GM19397 (cell line): ENCODE measurements at regions not wholly inside any gene's neighbourhood (a gene's known extent, or its start where the extent isn't known, plus 50 kb on each side); places are given as distances from the start of the nearest gene placed in this dataset.
A peak's percentile ranks its signal among the peaks of the same experiment; 100 is the strongest.

Experiments
- ATAC-seq: cut with Tn5 transposase; IDR thresholded peaks from one replicate; pipeline ENCODE4 v1.9.1; 2021; ENCODE audit warnings: mild to moderate bottlenecking, moderate library complexity; ENCODE audit not compliant: unreplicated experiment

DNA sequence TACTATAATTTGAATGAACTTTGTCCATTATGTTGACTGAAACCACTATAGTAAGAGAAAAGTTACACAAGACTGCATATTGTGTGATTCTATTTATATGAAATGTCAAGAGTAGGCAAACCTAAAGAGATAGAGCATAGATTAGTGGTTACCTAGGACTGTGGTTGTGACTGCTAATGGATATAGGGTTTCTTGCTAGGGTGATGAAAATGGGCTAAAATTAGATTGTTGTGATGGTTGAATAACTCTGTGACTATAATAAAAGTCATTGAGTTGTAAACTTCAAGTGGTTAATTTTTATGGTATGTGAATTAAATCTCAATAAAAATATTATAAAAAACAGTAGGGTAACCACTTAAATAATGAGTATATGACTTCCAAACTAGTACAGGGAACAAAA lies 142.9 kb upstream of the AHR start:
- no peak for ATAC-seq

DNA sequence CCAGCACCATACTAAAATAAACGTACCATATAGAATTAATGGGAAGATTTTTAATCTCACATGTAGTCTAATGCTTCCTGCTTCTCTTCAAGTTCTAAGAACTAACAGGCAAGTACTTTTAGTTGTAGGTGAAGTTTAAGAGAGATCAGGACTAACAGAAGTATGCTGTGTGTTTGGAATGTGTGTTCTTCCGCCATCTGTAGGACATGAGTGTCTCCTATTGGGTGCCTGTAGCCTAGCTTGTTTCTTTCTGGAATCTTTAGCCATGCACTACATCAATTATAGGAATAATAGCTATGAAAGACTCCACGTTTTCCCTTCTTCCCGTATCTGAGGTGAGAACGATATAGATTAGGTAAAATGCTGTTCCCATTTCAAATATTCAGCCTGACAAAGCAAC lies 140.2 kb upstream of the AHR start:
- ATAC-seq, result no peak

DNA sequence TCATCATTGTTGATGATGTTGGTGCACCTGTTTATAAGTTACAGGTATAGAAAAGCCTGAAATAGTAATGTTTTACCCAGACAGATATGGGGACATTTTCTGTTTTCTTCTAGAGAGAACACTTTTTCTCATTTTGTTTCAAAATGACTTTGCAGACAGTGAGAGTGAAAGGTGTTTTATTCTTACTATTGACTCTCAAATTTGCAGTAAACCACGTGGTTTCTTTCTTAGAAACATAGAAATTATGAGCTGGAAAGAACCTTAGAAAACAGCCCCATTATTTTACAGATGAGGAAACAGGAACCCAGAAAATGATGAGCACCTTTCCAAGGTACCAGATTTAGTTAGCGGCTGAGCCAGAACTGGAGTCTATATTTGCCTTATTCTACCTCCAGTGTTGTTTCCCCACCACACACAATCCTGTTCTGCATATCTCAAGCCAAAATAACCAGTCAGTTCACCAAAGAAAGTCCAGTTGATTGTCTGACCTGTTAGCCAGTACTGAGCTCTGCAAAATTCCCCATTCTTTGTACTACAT lies 138.9 kb upstream of the AHR start:
- ATAC-seq, result peak; percentile 83

DNA sequence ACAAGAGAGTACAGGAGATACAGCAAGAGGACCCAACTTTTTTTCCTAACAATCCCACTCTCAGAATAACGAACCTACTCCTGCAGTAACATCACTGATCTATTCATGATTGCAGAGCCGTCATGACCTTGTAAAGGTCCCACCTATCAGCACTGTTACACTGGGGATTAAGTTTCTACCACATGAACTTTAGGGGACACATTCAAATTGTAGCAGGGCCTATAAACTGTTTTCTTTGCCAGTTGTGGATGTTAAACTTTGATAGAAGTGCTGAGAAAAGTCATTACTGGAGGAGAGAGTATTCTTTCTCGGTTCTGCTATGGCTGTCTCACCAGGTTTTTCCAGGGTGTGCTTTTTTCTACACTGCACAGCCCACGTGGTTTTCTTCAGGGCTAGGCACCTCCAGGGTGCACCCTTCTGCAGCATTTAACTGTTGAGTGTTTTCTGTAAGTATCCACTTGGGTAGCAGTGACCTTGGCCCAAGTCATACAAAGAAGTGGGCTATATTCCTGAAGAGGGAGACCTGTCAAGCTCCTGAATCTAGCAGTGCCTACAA lies 131.6 kb upstream of the AHR start:
- ATAC-seq, result peak; percentile 72

DNA sequence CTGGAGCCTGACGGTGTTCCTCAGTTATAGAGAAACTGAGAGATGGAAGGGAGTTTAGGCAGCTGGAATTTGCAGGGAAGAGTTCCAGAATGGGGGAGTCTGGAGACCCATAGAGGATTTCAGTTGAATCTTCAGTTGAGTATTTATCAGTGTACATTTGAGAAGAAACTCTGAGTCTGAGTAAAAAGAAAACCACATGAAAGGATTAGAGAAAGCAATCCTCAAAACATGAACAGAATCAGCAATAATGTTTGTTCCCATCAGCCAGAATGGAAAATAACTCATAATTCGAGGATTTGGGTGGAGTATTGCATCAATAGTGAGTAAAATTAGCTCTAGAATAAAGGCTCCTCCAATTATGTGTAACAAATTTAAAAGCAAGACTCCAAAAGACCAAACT lies 130.0 kb upstream of the AHR start:
- no peak for ATAC-seq

DNA sequence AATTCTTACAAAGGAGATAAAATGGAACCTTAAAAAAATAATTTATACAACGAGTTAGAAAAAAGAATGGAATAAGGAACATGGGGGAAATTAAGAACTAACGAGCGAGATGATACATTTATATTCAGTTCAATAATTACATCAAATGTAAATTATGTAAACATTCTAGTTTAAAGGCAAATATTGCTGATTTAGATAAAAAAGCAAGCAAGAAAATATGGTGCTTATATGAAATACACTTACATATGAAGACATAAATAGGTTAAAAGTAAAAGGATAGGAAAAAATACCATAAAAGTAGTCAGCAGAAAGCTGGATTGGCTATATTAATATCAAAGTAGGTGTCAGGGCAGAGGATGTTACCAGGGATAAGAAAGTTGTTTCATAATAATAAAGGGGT lies 127.0 kb upstream of the AHR start:
- ATAC-seq, result no peak

DNA sequence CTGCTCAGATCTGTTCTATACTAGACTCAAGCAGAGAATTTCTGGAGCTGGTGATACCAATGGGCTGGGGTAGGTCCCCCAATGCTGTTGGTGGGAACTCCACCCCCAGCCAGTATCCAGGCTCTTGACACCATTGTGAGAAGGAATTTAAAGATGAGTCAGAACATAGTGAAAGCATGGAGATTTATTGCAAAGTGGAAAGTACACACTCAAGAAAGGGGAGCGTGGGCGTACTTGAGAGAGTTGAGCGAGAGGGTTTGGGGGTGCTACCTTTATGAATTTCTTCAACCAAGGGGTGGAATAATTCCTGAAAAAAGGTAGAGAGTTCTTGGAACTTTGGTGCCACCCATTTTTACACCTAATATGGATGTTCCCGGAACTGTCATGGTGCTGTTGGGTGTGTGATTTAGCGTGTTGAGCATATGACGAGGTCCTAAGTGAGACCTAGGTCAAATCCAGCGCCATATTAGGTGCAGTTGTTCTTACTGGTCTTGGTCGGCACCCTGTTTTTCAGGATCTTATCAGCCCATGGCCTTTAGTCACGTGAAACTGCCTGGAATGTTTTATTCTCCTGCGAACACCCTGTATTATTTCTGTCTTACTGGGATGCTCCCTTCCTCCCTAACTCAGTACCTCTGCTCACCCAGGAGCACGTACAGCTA lies 122.0 kb upstream of the AHR start:
- ATAC-seq, result no peak

DNA sequence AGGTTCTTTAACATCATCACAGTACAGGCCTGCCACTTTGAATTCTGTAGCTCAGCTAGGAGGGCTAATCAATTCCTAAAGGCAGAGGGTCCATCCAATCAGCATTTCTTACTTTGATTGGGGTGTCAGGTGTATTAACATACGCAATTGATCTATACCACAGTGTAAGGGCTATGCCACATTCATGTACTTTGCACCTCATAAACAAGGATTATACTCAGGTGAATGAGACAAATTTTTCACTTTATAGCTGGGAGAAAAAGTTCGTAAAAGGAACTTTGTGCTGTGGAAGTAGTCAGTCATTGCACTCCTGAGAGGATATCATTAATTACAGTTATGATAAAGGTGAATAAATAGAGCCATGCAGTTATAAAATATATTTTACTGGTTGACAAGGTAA lies 119.9 kb upstream of the AHR start:
- ATAC-seq, result no peak

DNA sequence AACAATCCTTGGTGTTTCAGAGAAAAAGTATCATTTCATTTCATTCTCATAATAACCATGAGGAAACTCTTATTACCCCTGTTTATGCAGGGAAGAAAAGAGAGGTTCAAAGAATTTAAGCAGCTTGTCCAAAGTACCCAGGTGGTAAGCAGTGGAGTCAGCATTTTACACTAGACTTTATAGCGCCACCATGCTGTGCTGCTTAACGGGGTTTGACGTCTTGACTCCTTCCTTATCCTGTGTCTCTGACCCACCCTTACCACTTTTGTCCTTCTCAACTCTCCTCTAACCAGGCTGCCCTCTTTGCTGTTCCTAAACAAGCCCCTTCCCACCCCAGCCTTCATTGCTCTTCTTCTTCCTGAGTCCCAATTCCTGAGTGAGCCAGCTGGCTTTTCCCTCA lies 117.0 kb upstream of the AHR start:
- ATAC-seq, result no peak

DNA sequence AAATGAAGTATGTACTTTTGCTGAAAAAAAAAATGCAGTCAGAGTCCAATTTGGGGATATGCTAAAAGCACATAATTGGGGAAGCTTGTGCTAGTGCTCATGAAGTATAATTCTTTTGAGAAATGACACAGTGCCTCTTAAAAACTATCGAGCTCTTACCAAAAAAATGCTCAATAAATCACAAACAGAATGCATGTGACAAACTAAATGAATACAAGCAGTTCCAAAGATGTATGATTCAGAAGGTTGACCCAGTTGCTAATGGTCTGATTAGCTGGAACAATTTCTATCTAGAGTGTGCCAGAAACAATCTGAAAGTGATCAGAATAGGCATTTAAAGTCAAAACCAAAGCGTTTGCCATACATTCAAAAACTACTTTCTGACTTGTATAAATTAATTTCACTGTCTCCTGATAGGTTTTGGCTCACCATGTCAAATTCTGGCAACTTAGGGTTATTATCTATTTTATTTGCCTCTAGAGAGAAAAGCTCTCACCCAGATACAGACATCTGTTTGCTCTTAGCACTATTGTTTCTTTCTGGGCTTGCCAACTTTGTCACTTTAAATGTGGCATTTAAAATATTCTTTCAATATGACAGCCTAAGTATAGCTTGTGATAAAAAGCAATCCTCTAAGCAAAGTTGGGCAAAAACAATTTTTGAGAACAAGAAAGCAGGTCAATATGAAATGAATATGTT lies 114.7 kb upstream of the AHR start:
- ATAC-seq, result no peak

DNA sequence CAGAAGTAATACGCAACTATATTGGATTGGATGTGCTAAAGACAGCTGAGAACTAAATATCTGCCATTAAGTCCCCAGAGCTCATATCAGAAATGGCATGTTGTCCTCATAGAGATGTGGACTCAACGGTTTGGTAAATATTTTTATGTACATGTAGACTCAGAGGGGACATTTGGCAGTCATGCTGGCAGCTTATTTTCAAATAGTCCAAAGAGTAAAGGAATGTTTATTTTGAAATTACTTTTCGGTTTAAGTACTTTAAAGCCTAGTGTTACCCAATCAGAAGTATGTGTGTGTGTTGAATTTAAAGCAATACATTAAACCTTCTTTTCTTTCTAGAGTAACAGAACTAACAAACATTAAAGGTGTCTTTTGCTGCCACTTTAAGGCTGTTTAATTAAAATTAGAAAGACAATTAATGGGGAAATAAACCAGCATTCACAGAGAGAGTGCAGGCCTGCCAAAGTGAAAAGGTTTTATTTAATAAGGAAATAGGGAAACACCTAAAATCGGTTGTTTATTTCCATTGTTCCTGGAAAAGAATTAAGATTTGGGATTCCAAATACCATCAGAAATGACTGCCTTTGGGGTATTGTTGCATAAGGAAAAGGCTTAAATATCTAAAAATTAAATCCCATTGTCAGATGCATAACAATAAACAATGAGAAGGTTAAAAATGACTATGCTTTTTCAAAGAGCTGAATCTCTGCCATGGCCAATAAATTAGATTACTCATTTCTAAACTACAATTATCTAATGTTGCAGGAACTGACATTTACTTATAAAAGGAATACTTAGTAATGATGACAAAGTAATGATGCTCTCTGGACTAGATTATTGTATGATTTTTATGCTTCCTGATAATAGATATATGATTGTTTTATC lies 113.4 kb upstream of the AHR start:
- ATAC-seq, result peak; percentile 13

DNA sequence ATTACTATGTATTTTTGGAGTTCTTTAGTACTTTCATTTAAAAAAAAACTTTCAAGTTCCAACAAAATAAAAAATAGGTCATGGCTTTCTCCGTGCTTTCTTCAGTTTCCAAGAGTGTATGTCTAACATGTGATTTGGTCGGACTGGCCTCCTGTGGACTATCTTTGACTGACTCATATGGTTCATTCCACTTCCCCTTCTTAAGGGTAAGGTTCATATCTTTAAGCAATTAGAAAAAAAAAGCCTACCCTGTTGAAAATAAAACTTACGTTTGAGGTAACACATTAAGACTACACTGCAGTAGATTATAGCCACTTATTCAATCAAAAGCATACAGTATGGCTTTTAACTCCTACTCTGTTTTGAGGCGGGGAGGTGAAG lies 112.8 kb upstream of the AHR start:
- peak; percentile 95 for ATAC-seq

DNA sequence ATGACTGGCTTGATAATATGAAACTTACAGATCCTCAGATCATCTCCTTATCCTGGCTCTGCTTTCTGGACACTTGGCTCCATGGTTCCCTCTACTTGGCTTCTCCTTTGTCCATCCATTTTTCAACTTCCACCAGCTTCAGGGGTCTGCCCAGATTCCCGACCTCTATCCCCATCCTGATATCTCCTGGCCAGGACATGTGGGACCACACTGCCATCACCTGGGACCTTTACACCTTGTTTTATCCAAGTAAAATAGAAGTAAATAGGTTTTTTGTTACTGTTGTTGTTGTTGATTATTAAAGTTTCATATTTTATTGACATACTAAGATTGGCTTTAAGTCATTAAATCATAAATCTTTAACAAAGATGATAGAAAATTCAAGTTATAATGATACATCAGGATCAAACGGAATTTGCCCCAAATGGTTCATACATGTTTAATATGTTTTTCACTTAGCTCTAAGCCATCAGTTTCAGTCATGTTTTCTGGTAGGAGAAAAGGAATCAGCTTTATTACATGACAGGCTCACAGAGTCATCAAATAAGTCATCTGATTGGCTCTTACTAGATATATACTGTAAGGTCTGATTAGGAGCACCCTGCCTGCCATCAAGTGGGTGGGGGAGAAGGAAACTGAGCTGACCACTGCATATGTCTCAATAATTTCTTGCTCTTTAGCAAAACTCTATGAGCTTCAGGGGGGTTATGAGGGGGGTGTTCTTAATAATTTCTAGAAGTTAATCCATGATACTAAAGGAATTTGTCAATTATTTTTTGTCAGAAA lies 111.5 kb upstream of the AHR start:
- ATAC-seq, result no peak

DNA sequence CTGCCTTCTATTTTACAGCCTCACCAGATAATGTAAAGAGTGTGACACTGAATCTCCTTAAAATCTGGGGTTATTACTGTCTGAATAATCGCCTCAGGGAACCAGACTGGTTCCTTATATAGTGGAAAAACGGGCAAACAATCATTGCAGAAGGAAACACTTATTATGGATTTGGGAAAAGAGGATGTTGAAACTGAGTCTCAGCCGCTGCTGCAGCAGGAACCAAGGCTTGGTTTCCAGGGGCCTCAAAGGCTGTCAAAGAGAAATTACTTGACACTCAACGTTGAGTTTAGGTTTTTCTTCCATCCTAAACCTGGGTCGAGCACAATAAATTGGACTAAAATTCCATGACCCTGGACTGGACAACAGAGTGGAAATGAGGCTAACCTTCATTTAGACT lies 103.8 kb upstream of the AHR start:
- ATAC-seq, result no peak

DNA sequence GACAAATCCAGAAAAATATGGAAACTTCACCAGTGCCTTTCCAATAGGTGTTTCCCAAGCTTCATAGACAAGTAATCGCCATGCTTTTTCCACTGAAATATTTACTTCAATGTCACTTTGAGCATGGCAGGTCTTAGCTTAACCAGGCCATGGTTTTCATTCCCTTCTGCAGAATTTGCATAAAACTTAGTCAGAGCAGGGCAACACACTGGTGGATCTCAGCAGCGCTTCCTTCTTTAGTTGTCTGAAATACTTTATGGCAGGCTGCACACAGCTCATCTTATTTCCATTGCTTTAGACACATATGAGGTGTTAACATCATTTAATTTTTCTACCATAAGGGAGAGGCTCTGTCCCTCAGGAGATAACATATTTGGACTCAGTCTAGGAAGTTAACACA lies 102.9 kb upstream of the AHR start:
- peak; percentile 83 for ATAC-seq

DNA sequence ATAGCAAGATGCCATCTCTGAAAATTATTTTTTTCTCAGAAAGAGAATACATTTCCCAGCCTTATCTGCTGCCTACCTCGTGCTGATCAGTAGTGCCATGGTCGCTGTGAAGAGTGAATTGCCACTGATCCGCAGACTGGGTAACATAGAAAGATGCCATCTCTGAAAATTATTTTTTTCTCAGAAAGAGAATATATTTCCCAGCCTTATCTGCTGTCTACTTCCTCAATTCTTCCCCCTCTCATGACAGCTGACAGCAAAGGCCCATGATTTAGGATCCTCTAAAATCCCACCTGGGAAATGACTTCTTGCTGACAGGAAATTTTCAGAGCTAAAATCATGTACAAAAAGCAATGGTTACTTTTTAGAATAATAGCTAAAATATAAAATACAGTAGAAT lies 92.5 kb upstream of the AHR start:
- ATAC-seq, result no peak

DNA sequence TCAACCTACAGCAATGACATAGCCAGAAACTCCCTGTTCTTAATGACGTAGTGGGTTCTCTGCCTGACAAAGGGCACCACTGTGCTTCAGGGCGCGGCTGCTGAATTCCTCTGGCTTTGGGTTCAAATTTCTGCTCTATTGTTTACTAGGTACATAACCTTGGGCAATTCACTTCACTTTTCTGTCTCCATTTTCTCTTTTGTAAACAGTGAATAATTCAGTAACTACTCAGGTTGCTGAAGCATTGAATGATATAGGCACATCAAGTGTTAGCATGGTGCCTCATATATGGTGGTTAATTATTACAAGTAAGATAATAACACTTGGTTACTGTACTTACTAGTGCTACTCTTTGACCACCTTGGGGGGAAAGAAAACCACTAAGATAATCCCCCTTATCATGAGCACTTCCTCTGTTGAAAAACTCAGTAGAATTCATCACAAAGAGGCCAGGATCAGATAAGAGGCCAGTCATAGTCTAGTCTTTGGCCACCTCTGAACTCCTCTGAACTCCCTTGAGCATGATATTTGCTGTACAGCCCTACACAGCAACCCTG lies 92.0 kb upstream of the AHR start:
- ATAC-seq, result no peak

DNA sequence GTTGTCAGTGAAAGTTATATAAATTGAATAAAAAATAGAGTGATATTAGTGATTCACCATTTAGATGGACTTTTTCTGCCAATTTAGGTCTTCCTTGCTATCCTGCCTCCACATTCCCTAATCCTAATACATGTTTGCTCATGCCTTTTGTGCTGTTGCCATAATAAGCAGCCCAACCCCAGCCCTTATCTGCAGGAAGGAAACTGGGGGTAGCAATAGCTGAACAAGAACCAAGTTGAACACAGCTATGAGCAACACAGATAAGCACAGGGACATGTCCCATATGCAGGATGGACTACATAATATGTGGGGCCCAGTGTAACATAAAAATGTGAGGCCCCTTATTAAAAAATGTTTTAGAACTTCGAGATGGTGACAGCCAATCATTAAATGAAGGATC lies 91.2 kb upstream of the AHR start:
- no peak for ATAC-seq

DNA sequence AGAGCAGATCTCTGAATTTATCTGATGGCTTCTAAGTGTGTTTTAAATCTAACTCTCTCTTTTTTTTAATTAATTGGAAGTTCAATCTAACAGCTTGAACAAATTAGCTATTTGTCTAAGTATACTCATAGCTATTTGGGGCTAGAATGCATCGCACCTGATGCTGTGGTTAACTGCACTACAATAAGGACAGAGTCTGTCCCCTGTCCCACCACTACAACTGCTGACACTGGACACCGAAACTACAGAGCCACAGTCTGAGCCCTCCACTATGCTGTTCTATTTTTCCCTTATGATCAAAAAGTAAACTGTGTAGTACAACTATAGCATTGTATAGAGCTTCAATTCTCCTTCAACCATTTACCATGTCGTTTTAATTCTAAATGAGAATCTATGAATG lies 89.4 kb upstream of the AHR start:
- ATAC-seq, result no peak

DNA sequence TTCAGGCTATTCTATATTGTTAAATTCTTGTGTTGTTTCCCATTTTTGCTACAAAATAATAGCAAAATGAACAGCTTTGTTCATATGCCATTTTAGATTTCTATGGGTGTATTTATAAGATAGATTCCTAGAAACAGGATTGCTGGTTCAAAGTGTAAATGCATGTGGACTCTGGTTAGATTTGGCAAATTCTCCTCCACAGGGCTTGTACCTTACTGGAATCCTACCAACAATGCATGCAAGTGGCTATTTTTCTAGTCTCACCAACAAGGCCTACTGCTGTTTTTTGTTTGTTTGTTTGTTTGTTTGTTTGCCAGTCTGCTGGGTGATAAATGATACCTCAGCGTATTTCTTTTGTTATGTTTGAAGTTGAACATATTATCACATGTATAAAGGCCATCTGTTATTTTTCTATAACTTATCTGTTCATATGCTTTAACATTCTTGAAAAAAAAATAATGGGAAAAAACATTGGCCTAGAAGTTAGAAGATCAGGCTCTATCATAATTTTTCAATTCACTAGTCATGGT lies 87.1 kb upstream of the AHR start:
- ATAC-seq, result no peak
